GM13976 (cell line): ENCODE measurements at regions not wholly inside any gene's neighbourhood (a gene's known extent, or its start where the extent isn't known, plus 50 kb on each side); places are given as distances from the start of the nearest gene placed in this dataset.
"Not testable (repeated sequence)": the region's sequence is repeated elsewhere in the genome, so short reads cannot be mapped to it uniquely, and the experiment has no call there.

Experiments
- DNase-seq: peaks from one replicate; pipeline ENCODE4 v3.0.0; 2012; ENCODE audit warnings: low spot score
- CTCF ChIP-seq: IDR thresholded peaks from 2 replicates; pipeline ENCODE4 v1.5.1; 2012; ENCODE audit warnings: borderline replicate concordance, mild to moderate bottlenecking; ENCODE audit not compliant: insufficient read depth; ENCODE audit errors: extremely low read depth, missing control alignments, control extremely low read depth
- in situ Hi-C: fragments of 300-500 bp; cut with MboI; formaldehyde crosslinking; loops from one replicate; pipeline ENCODE4 v1.12.0; 2022; ENCODE audit warnings: low sequenced_read_pairs, mixed read lengths, inconsistent platforms; ENCODE audit not compliant: unreplicated experiment

GRCh38 chr1:2955652-2956051 is 65.6 kb upstream of the ACTRT2 start:
- in situ Hi-C loops = no loop called here
- no peak for TF ChIP-seq CTCF
- no peak for DNase-seq

DNA sequence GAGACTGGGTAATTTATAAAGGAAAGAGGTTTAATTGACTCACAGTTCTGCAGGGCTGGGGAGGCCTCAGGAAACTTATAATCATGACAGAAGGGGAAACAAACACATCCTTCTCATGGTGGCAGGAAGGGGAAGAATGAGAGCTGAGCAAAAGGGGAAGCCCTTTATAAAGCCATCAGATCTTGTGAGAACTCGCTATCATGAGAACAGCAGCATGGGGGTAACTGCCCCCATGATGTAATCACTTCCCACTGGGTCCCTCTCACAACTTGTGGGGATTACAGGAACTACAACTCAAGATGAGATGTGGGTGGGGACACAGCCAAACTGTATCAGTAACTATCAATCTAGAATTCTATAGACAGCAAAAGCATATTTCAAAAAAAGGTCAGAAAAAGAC is 64.7 kb upstream of the ACTRT2 start:
- in situ Hi-C loops = no loop called here
- DNase-seq = no peak
- no peak for TF ChIP-seq CTCF

- in situ Hi-C loops = no loop called here
- DNase-seq = no peak
- no peak for TF ChIP-seq CTCF
Observed at GRCh38 chr1:2957329-2957728, 63.9 kb upstream of the ACTRT2 start.

DNA sequence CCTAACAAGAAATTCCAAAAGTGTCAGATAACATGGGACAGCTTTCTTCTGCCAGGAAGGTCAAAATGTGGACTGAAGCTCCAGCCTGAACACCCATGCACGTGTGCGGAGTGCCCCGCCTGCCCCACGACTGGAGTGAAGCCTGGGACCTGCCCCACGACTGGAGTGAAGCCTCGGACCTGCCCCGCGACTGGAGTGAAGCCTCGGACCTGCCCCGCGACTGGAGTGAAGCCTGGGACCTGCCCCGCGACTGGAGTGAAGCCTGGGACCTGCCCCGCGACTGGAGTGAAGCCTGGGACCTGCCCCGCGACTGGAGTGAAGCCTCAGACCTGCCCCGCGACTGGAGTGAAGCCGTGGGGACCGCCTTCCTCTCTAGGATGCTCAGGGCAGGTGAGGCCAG is 61.4 kb upstream of the ACTRT2 start:
- DNase-seq, in situ Hi-C loops: not testable (repeated sequence)

DNA sequence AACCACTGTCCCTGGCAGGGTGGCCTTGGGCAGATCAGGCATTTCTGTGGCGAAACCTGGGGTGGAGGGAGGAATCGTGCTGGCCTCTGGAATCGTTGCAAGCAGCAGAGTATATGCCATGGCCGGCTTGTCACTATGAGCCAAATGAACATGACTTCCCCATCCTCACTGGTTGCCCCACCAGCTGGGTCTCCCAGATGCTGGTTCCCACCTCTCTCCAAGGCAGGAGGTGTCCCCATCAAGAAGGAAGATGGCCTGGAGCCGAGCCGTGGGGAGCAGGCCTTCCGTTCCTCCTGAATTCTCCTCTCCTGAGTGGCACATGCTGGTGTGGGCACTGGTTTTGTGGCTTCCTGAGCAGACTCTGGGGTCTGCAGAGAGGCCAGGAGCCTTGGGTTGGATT is 60.2 kb upstream of the ACTRT2 start:
- in situ Hi-C loops = no loop called here
- no peak for DNase-seq
- no peak for TF ChIP-seq CTCF

- in situ Hi-C loops = no loop called here
- no peak for DNase-seq
- TF ChIP-seq CTCF = no peak
Observed at GRCh38 chr1:2961661-2962060, 59.6 kb upstream of the ACTRT2 start.

- in situ Hi-C loops = no loop called here
- no peak for DNase-seq
- no peak for TF ChIP-seq CTCF
Observed at GRCh38 chr1:2962061-2962460, 59.2 kb upstream of the ACTRT2 start.
